Omental fat pad (tissue), 3 donors: ENCODE measurements at regions not wholly inside any gene's neighbourhood (a gene's known extent, or its start where the extent isn't known, plus 50 kb on each side); places are given as distances from the start of the nearest gene placed in this dataset.

ENCODE experiments used
- ATAC-seq: fragments of 150-250 bp; one replicate; pipeline ENCODE4 v1.9.1; 2016; ENCODE audit warnings: mild to moderate bottlenecking, moderate library complexity; ENCODE audit not compliant: low FRiP score
- DNase-seq: peaks from one replicate; pipeline ENCODE4 v3.0.0-alpha.2; 2019; ENCODE audit warnings: low spot score
- TF ChIP-seq, protein P1 (sequence below), 3 donors: fragments of 450-650 bp; IDR thresholded peaks; one replicate each; pipeline ENCODE4 v1.5.1; 2016 to 2017; ENCODE audit warnings: antibody characterized with exemption in 3 of 3, mild to moderate bottlenecking in 3 of 3, moderate library complexity in 2 of 3

DNA sequence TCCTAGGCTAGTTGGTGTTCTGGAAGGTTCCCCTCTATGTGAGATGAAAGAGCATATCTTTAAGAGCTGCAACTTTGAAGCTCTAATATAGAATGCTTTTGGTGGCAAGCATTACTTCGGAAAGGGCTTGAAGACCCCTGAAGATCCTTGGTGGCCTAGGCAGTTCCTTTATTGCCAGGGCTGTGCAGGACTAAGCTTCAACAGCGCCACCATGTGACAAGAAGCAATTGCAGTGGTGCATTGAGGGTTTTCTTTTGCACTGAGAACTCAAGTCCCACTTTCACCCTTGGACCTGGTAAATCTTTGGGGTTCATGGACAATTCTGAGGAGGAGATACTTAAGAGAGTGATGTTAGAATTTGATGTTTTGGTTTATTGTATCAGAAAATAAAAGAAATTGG lies 237.4 kb upstream of the GMDS start:
- ATAC-seq, result no peak
- TF ChIP-seq, protein P1, sequence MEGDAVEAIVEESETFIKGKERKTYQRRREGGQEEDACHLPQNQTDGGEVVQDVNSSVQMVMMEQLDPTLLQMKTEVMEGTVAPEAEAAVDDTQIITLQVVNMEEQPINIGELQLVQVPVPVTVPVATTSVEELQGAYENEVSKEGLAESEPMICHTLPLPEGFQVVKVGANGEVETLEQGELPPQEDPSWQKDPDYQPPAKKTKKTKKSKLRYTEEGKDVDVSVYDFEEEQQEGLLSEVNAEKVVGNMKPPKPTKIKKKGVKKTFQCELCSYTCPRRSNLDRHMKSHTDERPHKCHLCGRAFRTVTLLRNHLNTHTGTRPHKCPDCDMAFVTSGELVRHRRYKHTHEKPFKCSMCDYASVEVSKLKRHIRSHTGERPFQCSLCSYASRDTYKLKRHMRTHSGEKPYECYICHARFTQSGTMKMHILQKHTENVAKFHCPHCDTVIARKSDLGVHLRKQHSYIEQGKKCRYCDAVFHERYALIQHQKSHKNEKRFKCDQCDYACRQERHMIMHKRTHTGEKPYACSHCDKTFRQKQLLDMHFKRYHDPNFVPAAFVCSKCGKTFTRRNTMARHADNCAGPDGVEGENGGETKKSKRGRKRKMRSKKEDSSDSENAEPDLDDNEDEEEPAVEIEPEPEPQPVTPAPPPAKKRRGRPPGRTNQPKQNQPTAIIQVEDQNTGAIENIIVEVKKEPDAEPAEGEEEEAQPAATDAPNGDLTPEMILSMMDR (IDR thresholded peaks at IDR 0.05), result no peak

DNA sequence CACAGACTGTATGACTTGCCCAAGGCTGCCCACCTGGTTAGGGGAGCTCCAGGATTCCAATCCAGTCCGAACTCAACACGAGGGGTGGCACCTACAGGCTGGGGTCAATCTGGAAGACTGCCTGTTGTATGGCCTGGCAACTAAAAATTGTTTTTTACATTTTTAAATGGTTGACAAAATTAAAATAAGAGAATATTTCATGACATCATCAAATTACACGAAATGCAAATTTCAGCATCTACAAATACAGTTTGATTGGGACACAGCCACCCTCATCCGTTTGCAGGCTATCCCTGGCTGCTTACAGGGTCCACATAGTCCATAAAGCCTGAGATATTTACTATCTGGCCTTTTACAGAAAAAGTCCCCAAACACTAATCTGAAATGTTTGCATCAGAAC lies 235.9 kb upstream of the GMDS start:
- DNase-seq (no peak), ATAC-seq (no peak)
- TF ChIP-seq, protein P1 (IDR thresholded peaks at IDR 0.05), result no peak

More for the DNA sequence above, 237.4 kb upstream of the GMDS start:
- no peak for DNase-seq

DNA sequence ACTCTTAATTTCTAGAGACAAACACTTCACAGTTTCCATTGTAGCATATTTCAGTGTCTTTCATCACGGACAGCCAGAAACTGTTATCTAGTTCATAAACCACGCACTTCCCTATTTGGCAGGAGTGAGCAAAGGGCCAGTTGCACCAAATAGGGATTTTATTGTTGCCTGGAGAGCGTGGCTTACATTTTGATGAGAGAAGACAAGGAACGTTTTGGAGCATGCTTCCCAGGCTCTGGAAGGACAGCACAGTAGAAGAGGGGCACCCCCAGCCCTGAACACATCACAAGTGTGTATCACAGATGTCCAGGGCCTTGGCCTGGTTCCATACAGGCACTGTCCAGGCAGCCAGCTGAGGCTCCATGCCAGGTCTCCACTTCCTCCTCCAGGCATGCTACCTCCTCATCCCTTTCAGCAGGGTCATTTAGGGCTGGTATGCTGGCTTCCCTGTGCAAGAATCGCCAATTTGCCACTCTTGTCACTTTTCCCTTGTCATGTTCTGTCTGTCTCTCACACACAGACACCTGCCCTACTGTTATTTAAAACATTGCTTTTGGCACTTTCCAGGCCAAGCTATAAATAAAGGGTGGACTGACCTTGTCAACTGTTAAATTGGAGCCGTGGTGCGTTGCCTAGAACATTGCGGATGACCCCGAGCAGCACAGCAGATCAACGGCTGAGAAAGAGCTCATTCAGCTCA lies 235.0 kb upstream of the GMDS start:
- ATAC-seq (no peak), DNase-seq (no peak)
- TF ChIP-seq, protein P1 (IDR thresholded peaks at IDR 0.05), result no peak

DNA sequence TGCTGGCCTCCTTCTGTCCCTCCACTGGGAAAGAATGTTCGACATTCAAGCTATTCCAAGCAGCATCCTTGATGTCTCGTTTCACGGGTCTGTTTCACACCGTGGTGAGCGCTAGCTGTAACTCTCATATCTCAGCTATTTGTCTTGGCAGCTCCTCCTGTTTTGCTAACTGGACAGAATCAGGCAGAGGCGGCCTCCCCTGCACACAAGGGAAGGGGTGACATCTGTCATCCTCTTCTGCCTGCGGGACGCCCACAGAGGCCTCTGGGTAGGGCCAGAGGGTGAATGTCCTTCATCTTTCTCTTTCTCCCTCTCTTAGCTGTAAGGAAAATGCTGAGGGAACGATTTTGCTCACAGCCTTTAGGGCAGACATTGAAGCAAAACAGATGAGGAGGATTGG lies 232.8 kb upstream of the GMDS start:
- TF ChIP-seq, protein P1 (IDR thresholded peaks at IDR 0.05), result no peak
- no peak for DNase-seq
- peak; percentile 46 for ATAC-seq

DNA sequence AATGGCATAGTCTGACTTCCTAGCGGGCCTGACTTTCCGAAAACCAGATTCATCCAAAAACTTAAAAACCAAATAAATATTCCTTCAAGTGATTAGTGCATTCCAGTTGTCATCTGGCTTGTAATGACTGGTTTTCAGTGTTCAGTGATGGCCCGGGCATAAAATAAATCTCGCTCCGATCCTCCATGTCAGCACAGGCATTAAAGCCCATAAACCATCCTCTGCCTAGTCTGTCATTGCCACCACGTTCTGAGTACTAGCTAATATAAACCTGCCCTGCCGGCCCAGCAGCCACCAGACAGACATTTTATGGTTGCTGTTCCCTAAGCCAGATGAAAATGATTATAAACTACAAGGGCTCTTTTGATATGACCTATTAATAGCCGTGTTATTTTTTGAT lies 232.3 kb upstream of the GMDS start:
- ATAC-seq (no peak), DNase-seq (no peak)
- TF ChIP-seq, protein P1 (IDR thresholded peaks at IDR 0.05), result no peak

DNA sequence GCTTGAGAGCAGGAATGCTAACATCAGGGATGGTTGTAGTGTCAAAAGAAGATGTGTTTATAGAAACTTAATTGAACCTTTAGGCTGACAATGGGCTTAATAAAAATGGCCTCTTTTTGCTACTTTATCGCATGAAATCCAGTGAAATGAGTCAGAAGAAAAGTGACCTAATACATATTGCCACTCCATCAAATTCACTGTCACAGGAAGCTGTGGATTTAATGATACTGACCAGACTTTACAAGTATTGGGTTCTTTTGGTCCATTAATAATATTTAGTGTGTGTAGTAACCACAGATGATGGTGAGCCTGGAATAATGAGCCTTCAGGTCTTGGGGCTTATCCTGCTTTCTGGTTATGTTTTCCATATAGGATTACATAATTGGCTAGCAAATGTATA lies 231.8 kb upstream of the GMDS start:
- ATAC-seq, result no peak
- DNase-seq, result no peak
- TF ChIP-seq, protein P1 (IDR thresholded peaks at IDR 0.05), result no peak

DNA sequence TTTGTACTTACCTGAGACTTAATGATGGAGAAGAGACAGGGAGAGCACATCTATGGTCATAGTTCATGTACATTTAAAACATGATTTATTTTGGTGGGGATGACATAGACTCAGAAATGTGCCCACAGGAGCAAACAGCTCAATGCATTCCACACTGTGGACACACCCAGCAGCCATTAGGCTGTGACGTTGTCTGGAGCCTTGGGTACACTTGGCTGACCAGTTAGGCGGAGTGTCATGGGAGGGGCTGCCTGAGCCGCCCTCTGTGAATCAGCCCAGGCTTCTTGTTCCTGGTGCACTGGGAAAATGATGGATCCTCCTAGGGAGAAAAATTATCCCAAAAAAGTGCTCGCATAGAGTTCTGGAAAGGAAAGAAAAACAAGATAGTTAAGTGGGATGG lies 231.0 kb upstream of the GMDS start:
- DNase-seq, result no peak
- TF ChIP-seq, protein P1 (IDR thresholded peaks at IDR 0.05), result no peak
- ATAC-seq, result no peak
